HepG2 (cell line): ENCODE measurements at regions not wholly inside any gene's neighbourhood (a gene's known extent, or its start where the extent isn't known, plus 50 kb on each side); places are given as distances from the start of the nearest gene placed in this dataset.

Experiments used
- ATF2 ChIP-seq: sonication (generic); formaldehyde crosslinking; IDR thresholded peaks from 2 replicates; pipeline ENCODE4 v1.4.0; 2020; ENCODE audit warnings: missing genetic modification reagents
- ATRX ChIP-seq: sonication (generic); formaldehyde crosslinking; IDR thresholded peaks from 2 replicates; pipeline ENCODE4 v1.4.0; 2020; ENCODE audit warnings: missing genetic modification reagents, borderline replicate concordance
- FOXA1 ChIP-seq, 2 experiments: fragments of 450-650 bp in 1 of 2; sonication (generic) in 1 of 2; formaldehyde crosslinking in 1 of 2; IDR thresholded peaks; 2 replicates each; pipeline versions ENCODE4 v1.4.0 to v1.6.1; 2016 to 2020; ENCODE audit warnings: missing genetic modification reagents in 1 of 2
- FOXA3 ChIP-seq: IDR thresholded peaks from 2 replicates; pipeline ENCODE4 v1.6.1; 2016; ENCODE audit warnings: missing genetic modification reagents, missing compliant biosample characterization
- HOXA7 ChIP-seq: sonication (generic); formaldehyde crosslinking; IDR thresholded peaks from 2 replicates; pipeline ENCODE4 v1.8.1; 2022; ENCODE audit warnings: mild to moderate bottlenecking, missing genetic modification reagents, moderate library complexity
- KMT2A ChIP-seq: sonication (generic); formaldehyde crosslinking; IDR thresholded peaks from 2 replicates; pipeline ENCODE4 v1.4.0; 2020; ENCODE audit warnings: missing genetic modification reagents
- MLLT10 ChIP-seq: sonication (generic); formaldehyde crosslinking; IDR thresholded peaks from 2 replicates; pipeline ENCODE4 v1.4.0; 2020; ENCODE audit warnings: missing genetic modification reagents
- MTF2 ChIP-seq: sonication (generic); formaldehyde crosslinking; IDR thresholded peaks from 2 replicates; pipeline ENCODE4 v1.5.0; 2020; ENCODE audit warnings: missing genetic modification reagents, borderline replicate concordance
- NPAS2 ChIP-seq: sonication (generic); formaldehyde crosslinking; IDR thresholded peaks from 2 replicates; pipeline ENCODE4 v1.8.0; 2022; ENCODE audit warnings: mild to moderate bottlenecking, missing genetic modification reagents, borderline replicate concordance
- SALL1 ChIP-seq: sonication (generic); formaldehyde crosslinking; IDR thresholded peaks from 2 replicates; pipeline ENCODE4 v1.8.0; 2022; ENCODE audit warnings: mild to moderate bottlenecking, missing genetic modification reagents
- SMAD1 ChIP-seq: sonication (generic); formaldehyde crosslinking; IDR thresholded peaks from 2 replicates; pipeline ENCODE4 v1.4.0; 2020; ENCODE audit warnings: missing genetic modification reagents, low read depth, mild to moderate bottlenecking, borderline replicate concordance
- SP140L ChIP-seq: sonication (generic); formaldehyde crosslinking; IDR thresholded peaks from 2 replicates; pipeline ENCODE4 v1.4.0; 2020; ENCODE audit warnings: missing genetic modification reagents, borderline replicate concordance
- ZBTB3 ChIP-seq: sonication (generic); formaldehyde crosslinking; IDR thresholded peaks from 2 replicates; pipeline ENCODE4 v1.4.0; 2020; ENCODE audit warnings: low read depth, mild to moderate bottlenecking, moderate library complexity, missing genetic modification reagents, borderline replicate concordance
- ZBTB44 ChIP-seq: sonication (generic); formaldehyde crosslinking; IDR thresholded peaks from 2 replicates; pipeline ENCODE4 v1.4.0; 2020; ENCODE audit warnings: missing genetic modification reagents
- ZBTB7B ChIP-seq: sonication (generic); formaldehyde crosslinking; IDR thresholded peaks from 2 replicates; pipeline ENCODE4 v1.4.0; 2020; ENCODE audit warnings: missing genetic modification reagents
- ZNF263 ChIP-seq: sonication (generic); formaldehyde crosslinking; IDR thresholded peaks from 2 replicates; pipeline ENCODE4 v1.4.0; 2020; ENCODE audit warnings: missing genetic modification reagents
- ZNF335 ChIP-seq: sonication (generic); formaldehyde crosslinking; IDR thresholded peaks from 2 replicates; pipeline ENCODE4 v1.4.0; 2020; ENCODE audit warnings: missing genetic modification reagents
- ZNF367 ChIP-seq: sonication (generic); formaldehyde crosslinking; IDR thresholded peaks from 2 replicates; pipeline ENCODE4 v1.4.0; 2020; ENCODE audit warnings: missing genetic modification reagents, borderline replicate concordance
- ZNF432 ChIP-seq: sonication (generic); formaldehyde crosslinking; IDR thresholded peaks from 2 replicates; pipeline ENCODE4 v1.5.0; 2020; ENCODE audit warnings: missing genetic modification reagents, mild to moderate bottlenecking, borderline replicate concordance
- ZNF678 ChIP-seq: sonication (generic); formaldehyde crosslinking; IDR thresholded peaks from 2 replicates; pipeline ENCODE4 v1.4.0; 2020; ENCODE audit warnings: mild to moderate bottlenecking, missing genetic modification reagents
- ZNF720 ChIP-seq: sonication (generic); formaldehyde crosslinking; IDR thresholded peaks from 2 replicates; pipeline ENCODE4 v1.4.0; 2020; ENCODE audit warnings: missing genetic modification reagents
- ZNF775 ChIP-seq: sonication (generic); formaldehyde crosslinking; IDR thresholded peaks from 2 replicates; pipeline ENCODE4 v1.4.0; 2020; ENCODE audit warnings: missing genetic modification reagents, mild to moderate bottlenecking, moderate library complexity, borderline replicate concordance
- TF ChIP-seq, protein P1 (sequence below): sonication (generic); formaldehyde crosslinking; IDR thresholded peaks from 2 replicates; pipeline ENCODE4 v1.5.1; 2020; ENCODE audit warnings: missing genetic modification reagents, mild to moderate bottlenecking, borderline replicate concordance
- TF ChIP-seq, protein P2 (sequence below): sonication (generic); formaldehyde crosslinking; IDR thresholded peaks from 2 replicates; pipeline ENCODE4 v1.5.0; 2020; ENCODE audit warnings: missing genetic modification reagents, mild to moderate bottlenecking, borderline replicate concordance

GRCh38 chr14:53613404-53614253 is 343.0 kb downstream of the BMP4 start (continued):
- TF ChIP-seq ZNF432 (no peak), MLLT10 (no peak), ZBTB3 (CRISPR knock-in tag) (no peak), SP140L (CRISPR knock-in tag) (peak; percentile 91; the same call in 1 of the 2 replicates), ZNF263 (no peak), FOXA1 (IDR thresholded peaks at IDR 0.05) (peak; percentile 92), FOXA1 (CRISPR knock-in tag; IDR thresholded peaks at IDR 0.05) (peak; percentile 99), ZNF335 (CRISPR knock-in tag) (no peak), SALL1 (CRISPR knock-in tag) (peak; percentile 99), ZBTB44 (CRISPR knock-in tag) (no peak), ZNF720 (CRISPR knock-in tag) (0 out of 2 replicates have a peak, but pooled peaks have one; percentile 48), HOXA7 (CRISPR knock-in tag) (no peak), ZNF775 (CRISPR knock-in tag) (no peak), SMAD1 (CRISPR knock-in tag) (peak; percentile 71; the same call in 1 of the 2 replicates), MTF2 (no peak), NPAS2 (CRISPR knock-in tag) (no peak), ZNF678 (CRISPR knock-in tag) (no peak), KMT2A (CRISPR knock-in tag) (peak; percentile 80; the same call in 1 of the 2 replicates), ZBTB7B (CRISPR knock-in tag) (peak; percentile 99), ATRX (CRISPR knock-in tag) (no peak), FOXA3 (CRISPR knock-in tag) (peak; percentile 98), ZNF367 (no peak), ATF2 (CRISPR knock-in tag) (peak; percentile 95)
- TF ChIP-seq, protein P1, sequence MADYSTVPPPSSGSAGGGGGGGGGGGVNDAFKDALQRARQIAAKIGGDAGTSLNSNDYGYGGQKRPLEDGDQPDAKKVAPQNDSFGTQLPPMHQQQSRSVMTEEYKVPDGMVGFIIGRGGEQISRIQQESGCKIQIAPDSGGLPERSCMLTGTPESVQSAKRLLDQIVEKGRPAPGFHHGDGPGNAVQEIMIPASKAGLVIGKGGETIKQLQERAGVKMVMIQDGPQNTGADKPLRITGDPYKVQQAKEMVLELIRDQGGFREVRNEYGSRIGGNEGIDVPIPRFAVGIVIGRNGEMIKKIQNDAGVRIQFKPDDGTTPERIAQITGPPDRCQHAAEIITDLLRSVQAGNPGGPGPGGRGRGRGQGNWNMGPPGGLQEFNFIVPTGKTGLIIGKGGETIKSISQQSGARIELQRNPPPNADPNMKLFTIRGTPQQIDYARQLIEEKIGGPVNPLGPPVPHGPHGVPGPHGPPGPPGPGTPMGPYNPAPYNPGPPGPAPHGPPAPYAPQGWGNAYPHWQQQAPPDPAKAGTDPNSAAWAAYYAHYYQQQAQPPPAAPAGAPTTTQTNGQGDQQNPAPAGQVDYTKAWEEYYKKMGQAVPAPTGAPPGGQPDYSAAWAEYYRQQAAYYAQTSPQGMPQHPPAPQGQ (CRISPR knock-in tag), result no peak; the same call in 1 of the 2 replicates
- TF ChIP-seq, protein P2, sequence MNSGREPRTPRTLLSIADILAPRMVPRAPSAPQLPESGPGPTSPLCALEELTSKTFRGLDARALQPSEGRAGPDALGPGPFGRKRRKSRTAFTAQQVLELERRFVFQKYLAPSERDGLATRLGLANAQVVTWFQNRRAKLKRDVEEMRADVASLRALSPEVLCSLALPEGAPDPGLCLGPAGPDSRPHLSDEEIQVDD, result no peak
